ENCODE measurements at regions not wholly inside any gene's neighbourhood (a gene's known extent, or its start where the extent isn't known, plus 50 kb on each side); places are given as distances from the start of the nearest gene placed in this dataset.

- TF ChIP-seq, protein P1, sequence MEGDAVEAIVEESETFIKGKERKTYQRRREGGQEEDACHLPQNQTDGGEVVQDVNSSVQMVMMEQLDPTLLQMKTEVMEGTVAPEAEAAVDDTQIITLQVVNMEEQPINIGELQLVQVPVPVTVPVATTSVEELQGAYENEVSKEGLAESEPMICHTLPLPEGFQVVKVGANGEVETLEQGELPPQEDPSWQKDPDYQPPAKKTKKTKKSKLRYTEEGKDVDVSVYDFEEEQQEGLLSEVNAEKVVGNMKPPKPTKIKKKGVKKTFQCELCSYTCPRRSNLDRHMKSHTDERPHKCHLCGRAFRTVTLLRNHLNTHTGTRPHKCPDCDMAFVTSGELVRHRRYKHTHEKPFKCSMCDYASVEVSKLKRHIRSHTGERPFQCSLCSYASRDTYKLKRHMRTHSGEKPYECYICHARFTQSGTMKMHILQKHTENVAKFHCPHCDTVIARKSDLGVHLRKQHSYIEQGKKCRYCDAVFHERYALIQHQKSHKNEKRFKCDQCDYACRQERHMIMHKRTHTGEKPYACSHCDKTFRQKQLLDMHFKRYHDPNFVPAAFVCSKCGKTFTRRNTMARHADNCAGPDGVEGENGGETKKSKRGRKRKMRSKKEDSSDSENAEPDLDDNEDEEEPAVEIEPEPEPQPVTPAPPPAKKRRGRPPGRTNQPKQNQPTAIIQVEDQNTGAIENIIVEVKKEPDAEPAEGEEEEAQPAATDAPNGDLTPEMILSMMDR (conservative IDR thresholded peaks at IDR 0.05): no peak
- no peak overlapping the region for H3K27ac ChIP-seq
Observed at GRCh38 chr7:85405016-85405902, 218.4 kb upstream of the SEMA3D start.

- no peak overlapping the region for H3K27ac ChIP-seq
- TF ChIP-seq, protein P1 (conservative IDR thresholded peaks at IDR 0.05): no peak
Observed at GRCh38 chr7:85396676-85397075, 209.8 kb upstream of the SEMA3D start.

DNA sequence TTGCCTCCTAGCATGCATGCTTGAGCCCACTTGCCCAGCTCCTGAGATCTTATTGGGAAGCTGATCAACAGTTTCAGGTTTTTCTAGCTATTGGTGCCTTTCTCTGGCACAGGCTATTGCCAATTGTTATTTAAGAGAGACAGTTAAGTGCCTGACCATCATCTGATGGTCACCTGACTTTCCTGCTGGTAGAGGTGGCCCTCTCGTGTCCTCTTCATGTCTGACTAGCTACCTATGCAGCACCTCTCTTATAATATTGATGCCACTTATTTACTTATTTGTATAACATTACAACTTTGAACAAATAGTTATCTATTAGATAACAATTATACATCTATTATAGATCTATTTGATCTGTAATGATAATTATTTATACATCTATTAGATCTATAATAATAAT is 205.9 kb upstream of the SEMA3D start:
- TF ChIP-seq, protein P1 (conservative IDR thresholded peaks at IDR 0.05): peak; percentile 32
- no peak overlapping the region for H3K27ac ChIP-seq

- TF ChIP-seq, protein P1 (conservative IDR thresholded peaks at IDR 0.05): no peak
- H3K27ac ChIP-seq: no peak overlapping the region
Observed at GRCh38 chr7:85392326-85392725, 205.5 kb upstream of the SEMA3D start.

GRCh38 chr7:85386460-85386859 is 199.6 kb upstream of the SEMA3D start:
- TF ChIP-seq, protein P1 (conservative IDR thresholded peaks at IDR 0.05): no peak
- no peak overlapping the region for H3K27ac ChIP-seq

DNA sequence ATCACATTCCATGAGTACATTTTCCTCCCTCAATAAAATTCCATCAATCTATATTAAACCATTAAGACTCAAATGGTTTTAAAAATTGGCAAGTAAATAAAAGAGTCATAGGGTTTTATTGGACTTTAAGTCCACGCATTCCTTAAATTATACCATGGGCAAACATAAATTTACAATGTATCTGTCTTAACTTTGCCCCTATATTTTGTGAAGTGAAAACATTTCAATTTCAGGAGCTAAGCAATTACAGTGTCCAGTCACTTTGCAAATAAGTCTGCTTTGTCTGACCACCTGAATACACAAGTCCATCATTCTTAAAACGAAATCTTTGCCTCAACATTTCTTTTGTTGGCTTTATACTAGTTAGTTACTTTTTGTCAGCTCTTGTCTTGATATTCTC is 197.5 kb upstream of the SEMA3D start:
- no peak overlapping the region for H3K27ac ChIP-seq
- TF ChIP-seq, protein P1 (conservative IDR thresholded peaks at IDR 0.05): no peak

DNA sequence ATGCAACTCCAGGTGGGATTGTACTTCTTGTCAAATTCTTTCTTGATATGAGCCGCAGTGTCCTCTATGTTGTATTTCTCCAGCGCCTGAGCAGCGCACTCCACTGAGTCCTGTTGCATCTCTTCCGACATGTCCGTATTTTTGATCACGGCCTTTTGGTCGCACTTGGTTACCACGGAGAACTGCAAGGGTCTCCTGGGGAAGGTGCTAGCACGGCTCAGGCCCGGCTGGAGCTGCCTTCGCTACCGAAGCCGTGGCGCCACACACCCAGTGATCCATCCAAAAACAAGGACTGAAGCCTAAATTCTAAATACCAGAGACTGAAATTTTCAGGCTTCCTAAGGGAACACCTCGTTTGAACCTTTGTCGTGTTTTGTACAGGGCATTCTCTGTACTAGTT is 194.4 kb upstream of the SEMA3D start:
- TF ChIP-seq, protein P1 (conservative IDR thresholded peaks at IDR 0.05): no peak
- no peak overlapping the region for H3K27ac ChIP-seq
